ENCODE measurements at regions not wholly inside any gene's neighbourhood (a gene's known extent, or its start where the extent isn't known, plus 50 kb on each side); places are given as distances from the start of the nearest gene placed in this dataset.

- DNase-seq, result no peak
Measured at GRCh38 chr1:214107322-214108096, 119.7 kb downstream of the PROX1 start.

GRCh38 chr1:214108097-214108446, 120.3 kb downstream of the PROX1 start:
- no peak for TF ChIP-seq CTCF (IDR thresholded peaks at IDR 0.05; ENCODE audit: low read depth, low read length)
- peaks cover 3% of the 10 kb centered on the region for H3K9me3 ChIP-seq (ENCODE audit: severe bottlenecking)
- no peak overlapping the region for H3K27ac ChIP-seq
- no peaks in the 10 kb centered on the region for H3K36me3 ChIP-seq
- H3K27me3 ChIP-seq (ENCODE audit: insufficient read depth, low read depth, severe bottlenecking), result peaks cover 5% of the 10 kb centered on the region
- H3K4me3 ChIP-seq (ENCODE audit: low read depth, low read length), result no peak overlapping the region
- DNase-seq, result no peak

More at GRCh38 chr1:214107322-214108096, 119.7 kb downstream of the PROX1 start:
- Histone ChIP-seq H3K4me3 (ENCODE audit: low read depth, low read length) (no peak overlapping the region), H3K27ac (no peak overlapping the region), H3K36me3 (no peaks in the 10 kb centered on the region), H3K9me3 (ENCODE audit: severe bottlenecking) (peaks cover 3% of the 10 kb centered on the region), H3K27me3 (ENCODE audit: insufficient read depth, low read depth, severe bottlenecking) (peaks cover 5% of the 10 kb centered on the region)
- TF ChIP-seq CTCF (IDR thresholded peaks at IDR 0.05; ENCODE audit: low read depth, low read length), result no peak

GRCh38 chr1:214111796-214112195, 124.0 kb downstream of the PROX1 start:
- Histone ChIP-seq H3K36me3 (no peaks in the 10 kb centered on the region), H3K27ac (no peak overlapping the region), H3K4me3 (ENCODE audit: low read depth, low read length) (no peak overlapping the region), H3K27me3 (ENCODE audit: insufficient read depth, low read depth, severe bottlenecking) (no peaks in the 10 kb centered on the region), H3K9me3 (ENCODE audit: severe bottlenecking) (peaks cover under 1% of the 10 kb centered on the region)
- no peak for DNase-seq
- no peak for TF ChIP-seq CTCF (IDR thresholded peaks at IDR 0.05; ENCODE audit: low read depth, low read length)

GRCh38 chr1:214116258-214116657, 128.5 kb downstream of the PROX1 start:
- H3K36me3 ChIP-seq, result no peaks in the 10 kb centered on the region
- H3K27ac ChIP-seq, result no peak overlapping the region
- no peak for DNase-seq
- TF ChIP-seq CTCF (IDR thresholded peaks at IDR 0.05; ENCODE audit: low read depth, low read length), result no peak
- H3K27me3 ChIP-seq (ENCODE audit: insufficient read depth, low read depth, severe bottlenecking), result no peaks in the 10 kb centered on the region
- no peak overlapping the region for H3K4me3 ChIP-seq (ENCODE audit: low read depth, low read length)
- peaks cover 19% of the 10 kb centered on the region for H3K9me3 ChIP-seq (ENCODE audit: severe bottlenecking)

GRCh38 chr1:214117780-214118179, 130.0 kb downstream of the PROX1 start:
- Histone ChIP-seq H3K27ac (no peak overlapping the region), H3K36me3 (no peaks in the 10 kb centered on the region)

More at GRCh38 chr1:214117780-214118179, 130.0 kb downstream of the PROX1 start:
- no peak overlapping the region for H3K4me3 ChIP-seq (ENCODE audit: low read depth, low read length)
- DNase-seq, result no peak
- no peaks in the 10 kb centered on the region for H3K27me3 ChIP-seq (ENCODE audit: insufficient read depth, low read depth, severe bottlenecking)
- TF ChIP-seq CTCF (IDR thresholded peaks at IDR 0.05; ENCODE audit: low read depth, low read length), result no peak
- H3K9me3 ChIP-seq (ENCODE audit: severe bottlenecking), result peaks cover 19% of the 10 kb centered on the region

Measured in WERI-Rb-1 (cell line).